G401.6 (cell line): ENCODE measurements at regions not wholly inside any gene's neighbourhood (a gene's known extent, or its start where the extent isn't known, plus 50 kb on each side); places are given as distances from the start of the nearest gene placed in this dataset.

Experiments used
- FAIRE-seq: peaks from 2 replicates; lab custom pipeline; 2012; peaks lifted over from hg19 to GRCh38; lab: Jason Lieb, UNC

DNA sequence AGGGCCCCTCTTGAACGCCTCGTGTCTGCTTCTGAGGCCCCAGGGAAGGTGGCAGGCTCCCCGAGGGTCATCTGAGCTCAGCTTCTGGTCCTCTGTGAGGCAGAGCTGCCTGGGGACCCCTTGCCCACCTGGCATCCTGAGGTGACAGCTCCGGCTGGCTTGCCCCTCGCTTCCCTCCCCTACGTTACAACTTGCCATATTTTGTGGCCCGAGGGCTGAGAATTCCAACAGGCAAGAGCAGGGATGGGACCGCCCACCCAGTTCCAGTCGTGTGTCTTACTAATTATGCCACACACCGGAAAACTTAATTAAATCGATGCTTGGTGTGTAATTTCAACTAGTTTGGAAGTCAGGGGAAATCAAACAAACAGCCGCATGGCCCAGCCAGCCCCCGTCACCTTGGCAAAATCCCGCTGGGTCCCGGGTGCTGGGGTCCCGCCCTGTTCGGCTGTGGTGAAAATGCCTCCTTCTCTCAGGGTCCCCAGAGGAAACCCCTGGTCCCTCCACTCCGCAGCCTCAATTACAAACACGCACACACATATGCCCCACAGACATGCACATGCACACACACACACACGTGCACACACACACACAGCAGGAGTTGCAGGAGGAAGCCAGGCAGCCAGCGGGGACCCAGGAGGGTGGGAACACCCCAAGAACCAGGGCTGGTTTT, 221.0 kb upstream of the IER5L start:
- FAIRE-seq = no peak

DNA sequence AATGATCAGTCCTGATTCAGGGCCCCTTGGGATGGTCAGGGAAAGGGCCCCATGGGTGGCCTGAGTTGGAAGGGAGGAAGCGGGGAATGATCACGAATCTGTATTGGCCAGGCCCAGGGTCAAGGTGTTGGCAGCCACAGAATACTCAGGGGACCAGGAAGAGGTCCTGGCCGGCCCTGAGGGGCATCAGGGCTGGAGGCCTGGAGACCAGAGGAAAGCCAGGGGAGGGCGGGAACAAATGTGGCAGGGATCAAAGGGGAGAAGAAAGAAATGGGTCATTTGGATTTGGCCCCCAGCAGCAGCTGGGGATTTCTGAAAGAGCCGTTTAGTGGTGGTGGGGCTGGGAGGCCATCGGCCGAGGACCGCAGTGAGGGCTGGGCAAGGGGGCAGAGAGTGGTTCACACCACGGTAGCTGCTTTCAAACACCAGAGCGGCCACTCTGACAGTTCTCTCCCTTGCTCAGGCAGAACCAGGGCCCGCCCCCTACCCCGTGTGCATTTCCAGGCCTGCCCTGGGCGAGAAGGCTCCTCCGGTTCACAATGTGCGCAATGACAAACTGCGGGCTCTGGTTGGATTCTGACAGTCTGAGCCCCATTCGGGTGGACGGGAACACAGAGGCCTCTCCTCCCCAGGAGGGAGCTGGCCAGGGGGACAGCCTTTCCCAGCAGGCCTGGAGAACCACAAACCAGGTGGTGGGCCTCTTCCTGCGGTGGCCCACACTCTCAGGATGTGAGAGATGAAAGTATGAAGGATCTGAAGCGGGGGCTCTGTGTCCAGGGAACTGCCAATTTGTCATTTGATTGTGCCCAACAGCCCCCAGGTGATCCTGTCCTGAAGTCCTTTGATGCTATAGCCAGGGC, 220.3 kb upstream of the IER5L start:
- no peak for FAIRE-seq

DNA sequence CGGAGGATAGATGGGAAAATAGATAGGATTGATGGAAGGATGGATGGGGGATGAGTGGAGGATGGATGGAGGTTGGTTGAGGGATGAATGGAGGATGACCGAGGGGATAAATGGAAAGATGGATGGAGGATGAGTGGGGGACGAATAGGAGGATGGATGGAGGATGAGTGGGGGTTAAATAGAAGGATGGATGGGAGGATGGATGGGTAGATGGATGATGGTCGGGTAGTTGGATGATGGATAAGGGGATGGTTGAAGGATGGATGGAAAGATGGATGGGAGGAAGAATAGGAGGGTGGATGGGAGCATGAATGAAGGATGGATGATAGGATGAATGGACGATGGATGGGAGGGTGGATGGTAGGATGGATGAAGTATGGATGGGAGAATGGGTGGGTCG, 219.3 kb upstream of the IER5L start:
- no peak for FAIRE-seq

DNA sequence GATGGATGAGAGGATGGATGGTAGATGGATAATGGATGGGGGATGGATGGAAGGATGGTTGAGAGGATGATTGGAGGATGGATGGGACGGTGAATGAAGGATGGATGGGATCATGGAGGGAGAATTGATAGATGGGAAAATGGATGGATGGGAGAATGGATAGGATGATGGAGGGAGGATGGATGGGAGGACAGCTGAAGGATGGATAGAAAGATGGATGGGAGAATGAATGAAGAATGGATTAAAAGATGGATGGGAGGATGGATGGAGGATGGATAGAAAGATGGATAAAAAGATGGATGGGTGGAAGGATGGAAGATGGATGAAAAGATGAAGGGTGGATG, 218.3 kb upstream of the IER5L start:
- no peak for FAIRE-seq

DNA sequence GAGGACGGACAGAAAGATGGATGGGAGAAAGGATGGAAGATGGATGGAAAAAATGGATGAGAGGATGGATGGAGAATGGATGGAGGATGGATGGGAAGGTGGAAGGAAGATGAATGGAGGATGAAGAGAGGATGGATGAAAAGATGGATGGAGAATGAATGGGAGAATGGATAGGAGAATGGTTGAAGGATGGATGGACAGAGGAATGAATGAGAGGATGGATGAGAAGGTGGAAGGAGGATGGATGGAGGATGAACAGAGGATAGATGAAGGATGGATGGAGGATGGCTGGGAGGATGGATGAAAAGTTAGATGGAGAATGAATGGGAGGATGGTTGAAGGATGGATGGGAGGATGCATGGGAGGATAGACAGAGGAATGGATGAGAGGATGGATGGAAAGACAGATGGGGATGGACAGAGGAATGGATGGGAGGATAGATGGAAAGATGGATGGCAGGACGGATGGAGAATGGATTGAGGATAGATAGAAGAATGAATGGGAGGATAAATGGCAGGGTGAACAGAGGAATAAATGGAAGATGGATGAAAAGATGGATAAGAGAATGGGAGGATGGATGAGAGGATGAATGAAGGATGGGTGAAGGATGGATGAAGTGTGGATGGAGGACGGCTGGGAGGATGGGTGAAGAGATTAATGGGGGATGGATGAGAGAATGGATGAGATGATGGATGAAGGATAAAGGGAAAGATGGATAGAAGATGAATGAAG, 217.7 kb upstream of the IER5L start:
- no peak for FAIRE-seq

DNA sequence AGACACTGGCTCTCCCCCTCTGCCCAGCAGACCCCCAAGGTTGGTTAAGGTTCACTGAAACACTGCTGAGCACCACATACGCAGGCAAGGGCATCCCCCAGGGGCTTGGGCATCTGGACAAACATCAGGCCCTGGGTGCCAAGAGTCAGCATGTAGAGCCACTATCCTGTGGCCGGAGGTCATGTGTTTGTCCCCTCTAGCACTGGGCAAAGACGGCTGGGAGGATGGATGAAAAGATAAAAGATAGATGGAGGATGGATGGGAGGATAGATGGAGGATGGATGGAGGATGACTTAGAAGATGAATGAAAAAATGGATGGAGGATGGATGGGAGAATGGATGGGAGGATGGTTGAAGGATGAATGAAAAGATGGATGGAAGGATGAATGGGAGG, 216.8 kb upstream of the IER5L start:
- FAIRE-seq = no peak

- no peak for FAIRE-seq
Measured at GRCh38 chr9:129394061-129394885, 216.2 kb upstream of the IER5L start.

- FAIRE-seq = no peak
Measured at GRCh38 chr9:129393064-129393463, 215.0 kb upstream of the IER5L start.

DNA sequence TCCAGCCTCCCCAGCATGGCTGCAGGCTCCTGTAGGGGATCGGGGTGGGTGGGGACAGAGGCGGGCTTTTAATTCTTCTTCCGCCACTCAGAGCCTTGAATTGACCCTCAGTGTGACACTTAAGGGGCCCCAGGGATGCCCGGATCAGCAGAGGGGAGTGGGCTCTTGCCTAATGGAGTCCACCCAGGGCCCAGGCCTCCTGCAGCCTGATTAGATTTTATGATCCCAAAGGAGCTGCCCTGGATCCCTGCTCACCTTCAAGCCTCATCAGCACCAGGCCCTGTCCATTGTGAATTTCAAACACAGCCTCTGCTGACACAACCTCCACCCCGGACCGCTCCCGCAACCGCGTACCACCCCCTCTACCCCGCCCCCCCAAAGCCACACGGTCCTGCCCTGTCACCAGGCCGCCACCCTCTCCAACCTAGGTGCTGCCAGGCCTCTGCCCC, 214.1 kb upstream of the IER5L start:
- FAIRE-seq = no peak

- no peak for FAIRE-seq
Measured at GRCh38 chr9:129391221-129391661, 213.2 kb upstream of the IER5L start.

GRCh38 chr9:129390541-129390940, 212.5 kb upstream of the IER5L start:
- no peak for FAIRE-seq

- no peak for FAIRE-seq
Measured at GRCh38 chr9:129387822-129388221, 209.8 kb upstream of the IER5L start.

- FAIRE-seq = no peak
Measured at GRCh38 chr9:129386812-129387177, 208.7 kb upstream of the IER5L start.

DNA sequence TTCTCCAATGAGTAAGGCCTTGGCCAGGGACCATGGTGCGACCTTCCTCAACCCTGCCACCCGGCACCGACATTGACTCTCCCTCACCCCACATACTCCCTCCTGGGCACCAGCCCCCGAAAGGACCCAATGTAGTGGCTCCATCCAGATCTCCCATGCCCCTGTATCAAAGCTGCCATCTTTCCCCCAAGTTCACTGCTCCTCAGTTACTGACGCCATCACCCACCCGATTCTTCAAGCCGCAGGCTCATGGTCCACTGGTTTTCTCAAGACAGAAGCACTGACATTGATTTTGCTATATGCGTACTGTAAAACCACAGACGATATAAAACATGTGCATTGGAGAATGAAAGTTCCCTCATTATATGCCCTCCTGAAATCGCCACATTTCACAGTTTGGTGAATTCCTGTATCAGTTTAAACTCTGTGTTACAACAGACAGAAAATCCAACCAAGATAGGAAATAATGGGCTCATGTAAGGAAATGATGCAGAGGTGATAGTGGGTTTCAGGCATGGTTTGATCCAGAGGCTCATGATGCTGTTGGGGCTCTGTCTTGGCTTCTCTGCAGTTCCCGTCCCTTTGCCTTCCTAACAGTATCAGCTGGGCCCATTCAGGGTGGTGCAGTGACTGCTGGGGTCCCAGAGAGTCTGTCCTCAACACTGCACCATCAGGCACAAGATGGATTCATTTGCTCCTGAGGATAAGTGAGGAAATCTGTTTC, 207.3 kb upstream of the IER5L start:
- FAIRE-seq = no peak

GRCh38 chr9:129384491-129385210, 206.6 kb upstream of the IER5L start:
- FAIRE-seq = no peak

GRCh38 chr9:129383561-129384490, 205.8 kb upstream of the IER5L start:
- FAIRE-seq = no peak

GRCh38 chr9:129383019-129383560, 205.0 kb upstream of the IER5L start:
- no peak for FAIRE-seq

DNA sequence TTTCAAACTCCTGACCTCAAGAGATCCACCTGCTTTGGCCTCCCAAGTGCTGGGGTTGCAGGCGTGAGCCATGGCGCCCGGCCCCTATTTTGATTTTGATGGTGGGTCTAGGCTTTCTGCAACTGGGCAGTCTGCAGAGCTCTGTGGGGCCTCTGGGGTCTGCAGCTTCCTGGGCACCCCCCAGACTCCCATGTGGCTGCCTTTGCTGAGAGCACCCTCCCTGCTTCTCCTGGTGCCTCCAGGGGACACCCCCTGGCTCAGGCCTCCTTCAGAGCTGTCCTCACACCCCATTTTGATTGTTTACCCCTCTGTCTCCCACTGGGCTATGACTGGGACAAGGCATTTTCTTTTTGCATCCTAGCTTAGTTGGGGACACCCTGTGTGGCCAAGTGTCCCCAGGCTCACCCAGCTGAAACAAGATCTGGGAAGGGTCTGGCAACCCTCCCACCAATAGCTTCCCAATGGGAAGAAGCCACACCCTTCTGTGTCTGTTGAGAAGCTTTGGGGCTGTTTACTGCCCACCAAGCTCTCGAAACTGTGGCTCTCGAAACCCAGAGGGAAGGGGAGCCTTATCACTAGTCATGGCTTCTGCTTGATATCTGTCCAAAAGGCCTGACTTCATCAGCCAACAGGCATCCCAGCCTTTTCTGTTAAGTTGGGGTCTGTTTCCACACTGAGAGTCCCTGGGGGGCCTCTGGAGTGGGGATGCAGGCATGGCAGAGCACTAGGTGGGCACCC, 204.4 kb upstream of the IER5L start:
- FAIRE-seq = no peak

DNA sequence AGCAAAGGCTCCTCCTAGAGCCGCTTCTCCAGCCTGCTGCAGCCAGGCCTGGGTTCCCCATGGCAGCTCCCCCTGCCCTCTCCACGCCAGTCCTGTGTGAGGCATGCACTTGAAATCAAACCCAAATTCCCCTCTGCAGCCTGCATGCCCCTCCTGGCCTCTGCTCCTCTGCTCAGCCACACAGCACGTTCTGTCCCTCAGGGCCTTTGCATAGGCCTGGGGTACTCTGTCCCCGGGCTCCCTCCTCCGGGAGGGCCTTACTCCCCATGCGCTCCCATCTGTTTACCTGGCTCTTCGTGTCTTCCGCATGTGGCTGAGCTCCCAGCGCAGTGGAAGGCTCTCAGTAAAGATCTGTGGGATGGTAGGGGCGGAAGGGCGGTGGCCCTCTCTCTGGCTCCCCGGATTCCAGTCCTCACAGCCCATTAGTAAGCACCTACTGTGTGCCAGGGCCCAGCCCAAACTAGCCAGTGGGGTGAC, 203.5 kb upstream of the IER5L start:
- no peak for FAIRE-seq
